ENCODE measurements at regions not wholly inside any gene's neighbourhood (a gene's known extent, or its start where the extent isn't known, plus 50 kb on each side); places are given as distances from the start of the nearest gene placed in this dataset.

DNA sequence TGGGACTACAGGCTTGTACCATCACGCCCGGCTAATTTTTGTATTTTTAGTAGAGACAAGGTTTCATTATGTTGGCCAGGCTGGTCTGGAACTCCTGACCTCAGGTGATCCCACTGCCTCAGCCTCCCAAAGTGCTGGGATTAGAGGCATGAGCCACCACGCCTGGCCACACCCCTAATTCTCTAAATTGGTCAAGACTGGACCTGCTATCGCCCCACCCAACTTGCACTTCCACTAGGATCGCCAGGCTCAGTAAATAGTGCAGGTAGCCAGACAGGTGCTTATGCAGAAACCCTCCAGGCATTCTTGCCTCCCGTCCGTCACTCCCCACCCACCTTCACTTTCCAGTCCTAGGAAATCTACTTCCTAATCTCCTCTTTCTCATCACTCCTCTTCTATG lies 481.4 kb upstream of the EEF2KMT start:
- no peaks in the 10 kb centered on the region for H3K36me3 Mint-ChIP-seq (ENCODE audit: low read depth)
- DNase-seq (ENCODE audit: low read depth, low spot score), result no peak
- peak overlapping the region; percentile 35 for H3K27ac Mint-ChIP-seq (ENCODE audit: unreplicated experiment)
- TF ChIP-seq, protein P1, sequence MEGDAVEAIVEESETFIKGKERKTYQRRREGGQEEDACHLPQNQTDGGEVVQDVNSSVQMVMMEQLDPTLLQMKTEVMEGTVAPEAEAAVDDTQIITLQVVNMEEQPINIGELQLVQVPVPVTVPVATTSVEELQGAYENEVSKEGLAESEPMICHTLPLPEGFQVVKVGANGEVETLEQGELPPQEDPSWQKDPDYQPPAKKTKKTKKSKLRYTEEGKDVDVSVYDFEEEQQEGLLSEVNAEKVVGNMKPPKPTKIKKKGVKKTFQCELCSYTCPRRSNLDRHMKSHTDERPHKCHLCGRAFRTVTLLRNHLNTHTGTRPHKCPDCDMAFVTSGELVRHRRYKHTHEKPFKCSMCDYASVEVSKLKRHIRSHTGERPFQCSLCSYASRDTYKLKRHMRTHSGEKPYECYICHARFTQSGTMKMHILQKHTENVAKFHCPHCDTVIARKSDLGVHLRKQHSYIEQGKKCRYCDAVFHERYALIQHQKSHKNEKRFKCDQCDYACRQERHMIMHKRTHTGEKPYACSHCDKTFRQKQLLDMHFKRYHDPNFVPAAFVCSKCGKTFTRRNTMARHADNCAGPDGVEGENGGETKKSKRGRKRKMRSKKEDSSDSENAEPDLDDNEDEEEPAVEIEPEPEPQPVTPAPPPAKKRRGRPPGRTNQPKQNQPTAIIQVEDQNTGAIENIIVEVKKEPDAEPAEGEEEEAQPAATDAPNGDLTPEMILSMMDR (conservative IDR thresholded peaks at IDR 0.05), result no peak
- H3K9me3 Mint-ChIP-seq, result no peaks in the 10 kb centered on the region
- no peaks in the 10 kb centered on the region for H3K4me1 Mint-ChIP-seq
- no peak overlapping the region for H3K4me3 Mint-ChIP-seq
- peaks cover 40% of the 10 kb centered on the region for H3K27me3 Mint-ChIP-seq (ENCODE audit: low read depth)

DNA sequence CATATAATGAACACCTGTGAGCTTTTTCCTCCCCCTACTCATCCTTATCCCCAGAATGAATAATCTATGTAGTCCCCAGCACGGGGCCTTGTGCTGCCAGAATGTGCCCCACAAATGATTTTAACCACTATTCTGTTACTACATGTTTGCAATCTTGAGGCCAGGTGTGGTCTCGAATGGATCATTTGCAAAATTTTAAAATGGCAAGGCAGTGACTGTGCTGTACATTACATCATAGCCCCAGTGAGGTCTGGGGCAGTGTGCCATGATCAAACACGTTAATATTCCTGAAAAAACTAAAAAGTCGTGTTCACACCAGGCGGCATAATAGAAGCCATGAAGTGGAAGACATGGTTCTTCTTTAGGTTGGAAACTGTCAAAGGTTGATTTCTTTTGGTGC lies 479.9 kb upstream of the EEF2KMT start:
- TF ChIP-seq, protein P1 (conservative IDR thresholded peaks at IDR 0.05), result no peak
- Mint-ChIP-seq H3K4me1 (no peaks in the 10 kb centered on the region), H3K9me3 (peaks cover 4% of the 10 kb centered on the region), H3K27me3 (ENCODE audit: low read depth) (peaks cover 39% of the 10 kb centered on the region), H3K27ac (ENCODE audit: unreplicated experiment) (no peak overlapping the region), H3K36me3 (ENCODE audit: low read depth) (no peaks in the 10 kb centered on the region), H3K4me3 (no peak overlapping the region)
- DNase-seq (ENCODE audit: low read depth, low spot score), result no peak

DNA sequence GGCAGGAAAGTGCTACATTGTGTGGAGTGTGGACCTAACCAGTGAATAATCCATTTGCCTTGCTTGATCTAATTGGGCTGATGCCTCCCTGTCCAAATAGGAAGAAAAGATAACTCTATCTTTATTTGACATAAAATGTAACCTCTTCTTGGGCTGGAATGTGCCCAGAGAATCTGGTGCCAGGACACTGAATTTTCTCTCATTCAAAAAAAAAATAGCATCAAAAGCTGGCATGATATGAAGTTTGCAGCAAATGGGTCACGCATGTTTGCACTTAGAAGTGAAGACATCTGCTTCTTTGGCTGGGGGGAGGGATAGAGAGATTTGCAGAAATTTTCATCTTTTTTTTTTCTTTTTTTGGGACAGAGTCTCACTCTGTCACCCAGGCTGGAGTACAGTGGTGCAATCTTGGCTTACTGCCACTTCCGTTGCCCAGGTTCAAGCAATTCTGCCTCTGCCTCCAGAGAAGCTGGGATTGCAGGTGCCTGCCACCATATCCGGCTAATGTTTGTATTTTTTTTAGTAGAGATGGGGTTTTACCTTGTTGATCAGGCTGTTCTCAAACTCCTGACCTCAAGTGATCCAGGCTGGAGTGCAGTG lies 478.2 kb upstream of the EEF2KMT start:
- peaks cover 37% of the 10 kb centered on the region for H3K27me3 Mint-ChIP-seq (ENCODE audit: low read depth)
- no peaks in the 10 kb centered on the region for H3K4me1 Mint-ChIP-seq
- TF ChIP-seq, protein P1 (conservative IDR thresholded peaks at IDR 0.05), result no peak
- H3K9me3 Mint-ChIP-seq, result peaks cover 5% of the 10 kb centered on the region
- H3K27ac Mint-ChIP-seq (ENCODE audit: unreplicated experiment), result no peak overlapping the region
- DNase-seq (ENCODE audit: low read depth, low spot score), result no peak
- no peaks in the 10 kb centered on the region for H3K36me3 Mint-ChIP-seq (ENCODE audit: low read depth)
- no peak overlapping the region for H3K4me3 Mint-ChIP-seq

DNA sequence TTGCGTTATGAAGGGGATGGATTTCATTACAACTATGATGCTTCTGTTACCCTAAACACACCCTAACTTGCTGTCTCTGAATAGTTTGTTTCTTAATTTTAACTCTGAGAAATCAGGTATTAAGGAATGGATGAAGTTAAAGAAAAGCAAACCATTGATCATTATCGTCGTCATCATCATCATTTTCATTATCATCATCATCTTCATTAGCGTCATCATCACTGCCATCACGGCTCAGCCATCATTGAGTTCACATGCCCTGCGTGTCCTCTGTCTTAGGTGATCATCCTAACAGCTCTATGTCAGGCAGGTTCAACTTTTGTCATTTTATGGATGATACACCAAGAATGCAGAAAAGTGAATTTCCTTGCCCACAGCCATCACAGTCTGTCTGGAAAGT lies 477.5 kb upstream of the EEF2KMT start:
- Mint-ChIP-seq H3K27me3 (ENCODE audit: low read depth) (peaks cover 37% of the 10 kb centered on the region), H3K27ac (ENCODE audit: unreplicated experiment) (no peak overlapping the region), H3K4me3 (no peak overlapping the region), H3K36me3 (ENCODE audit: low read depth) (no peaks in the 10 kb centered on the region), H3K9me3 (peaks cover 5% of the 10 kb centered on the region), H3K4me1 (no peaks in the 10 kb centered on the region)
- TF ChIP-seq, protein P1 (conservative IDR thresholded peaks at IDR 0.05), result no peak
- DNase-seq (ENCODE audit: low read depth, low spot score), result no peak

DNA sequence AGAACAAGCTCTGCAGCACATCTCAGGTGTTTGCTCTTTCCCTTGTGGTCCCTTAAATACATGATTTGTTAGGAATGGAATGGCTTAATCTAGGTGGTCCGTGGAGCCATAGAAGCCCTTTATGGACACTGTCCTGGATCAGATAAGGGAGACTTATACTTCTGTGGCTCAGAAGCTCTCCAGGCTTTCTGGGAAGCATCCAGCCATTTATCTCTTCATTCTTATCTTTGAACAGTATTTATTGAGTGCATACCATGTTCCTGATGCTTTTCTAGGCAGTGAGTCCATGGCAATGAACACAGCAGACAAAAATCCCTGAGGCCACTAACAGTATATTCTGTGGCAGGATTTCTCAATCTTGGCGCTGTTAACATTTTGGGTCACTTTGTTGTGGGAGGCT lies 474.5 kb upstream of the EEF2KMT start:
- Mint-ChIP-seq H3K9me3 (peaks cover 5% of the 10 kb centered on the region), H3K27me3 (ENCODE audit: low read depth) (peaks cover 34% of the 10 kb centered on the region), H3K27ac (ENCODE audit: unreplicated experiment) (no peak overlapping the region), H3K36me3 (ENCODE audit: low read depth) (no peaks in the 10 kb centered on the region), H3K4me1 (no peaks in the 10 kb centered on the region), H3K4me3 (no peak overlapping the region)
- no peak for DNase-seq (ENCODE audit: low read depth, low spot score)
- TF ChIP-seq, protein P1 (conservative IDR thresholded peaks at IDR 0.05), result no peak
